H9 (cell line): ENCODE measurements at regions not wholly inside any gene's neighbourhood (a gene's known extent, or its start where the extent isn't known, plus 50 kb on each side); places are given as distances from the start of the nearest gene placed in this dataset.

Experiments used
- DNase-seq: peaks from one replicate; pipeline ENCODE4 v3.0.0-alpha.2; 2017
- H2AFZ ChIP-seq: one replicate; pipeline ENCODE4 v1.6.1; 2013; ENCODE audit warnings: mild to moderate bottlenecking, low read length, control low read depth, moderate library complexity
- H2AK5ac ChIP-seq: 2 replicates; pipeline ENCODE4 v1.6.1; 2013; ENCODE audit warnings: low read length, control low read depth, mixed read lengths; ENCODE audit not compliant: insufficient read length
- H2BK120ac ChIP-seq: one replicate; pipeline ENCODE4 v1.6.1; 2013; ENCODE audit warnings: low read depth, mild to moderate bottlenecking, low read length, control low read depth, inconsistent platforms; ENCODE audit not compliant: poor library complexity, severe bottlenecking
- H2BK12ac ChIP-seq: 2 replicates; pipeline ENCODE4 v1.6.1; 2013; ENCODE audit warnings: low read length, control low read depth, mixed read lengths, low read depth; ENCODE audit not compliant: insufficient read length
- H2BK15ac ChIP-seq: 2 replicates; pipeline ENCODE4 v1.6.1; 2013; ENCODE audit warnings: low read depth, low read length, control low read depth
- H2BK20ac ChIP-seq: one replicate; pipeline ENCODE4 v1.6.1; 2013; ENCODE audit warnings: low read depth, mild to moderate bottlenecking, low read length, control low read depth, inconsistent platforms; ENCODE audit not compliant: poor library complexity, severe bottlenecking
- H2BK5ac ChIP-seq: 2 replicates; pipeline ENCODE4 v1.6.1; 2013; ENCODE audit warnings: low read length, control low read depth, mixed read lengths; ENCODE audit not compliant: insufficient read length
- H3K14ac ChIP-seq: 2 replicates; pipeline ENCODE4 v1.6.1; 2013; ENCODE audit warnings: low read length, control low read depth; ENCODE audit not compliant: insufficient read depth
- H3K18ac ChIP-seq: 2 replicates; pipeline ENCODE4 v1.6.1; 2013; ENCODE audit warnings: low read depth, mild to moderate bottlenecking, mixed read lengths, low read length, control low read depth; ENCODE audit not compliant: insufficient read length
- H3K23ac ChIP-seq: 2 replicates; pipeline ENCODE4 v1.6.1; 2013; ENCODE audit warnings: low read length, control low read depth, mixed read lengths, low read depth; ENCODE audit not compliant: insufficient read length
- H3K23me2 ChIP-seq: 2 replicates; pipeline ENCODE4 v1.6.1; 2013; ENCODE audit warnings: low read depth, mild to moderate bottlenecking, mixed read lengths, low read length, control low read depth; ENCODE audit not compliant: insufficient read length, poor library complexity, severe bottlenecking
- H3K27ac ChIP-seq: 2 replicates; pipeline ENCODE4 v1.5.1; 2013; ENCODE audit warnings: low read length, control low read depth, mixed read lengths, low read depth; ENCODE audit not compliant: insufficient read length
- H3K27me3 ChIP-seq: 2 replicates; pipeline ENCODE4 v1.6.1; 2013; ENCODE audit warnings: low read length, control low read depth, inconsistent platforms; ENCODE audit not compliant: insufficient read depth
- H3K4ac ChIP-seq: 2 replicates; pipeline ENCODE4 v1.6.1; 2013; ENCODE audit warnings: low read depth, mild to moderate bottlenecking, control low read depth, inconsistent platforms, low read length, moderate library complexity
- H3K4me1 ChIP-seq: 2 replicates; pipeline ENCODE4 v1.6.1; 2013; ENCODE audit warnings: low read length, control low read depth, inconsistent platforms; ENCODE audit not compliant: insufficient read depth
- H3K4me2 ChIP-seq: 2 replicates; pipeline ENCODE4 v1.6.1; 2013; ENCODE audit warnings: low read length, control low read depth, mixed read lengths; ENCODE audit not compliant: insufficient read length, insufficient read depth
- H3K56ac ChIP-seq: 2 replicates; pipeline ENCODE4 v1.6.1; 2013; ENCODE audit warnings: low read depth, mild to moderate bottlenecking, mixed read lengths, low read length, control low read depth; ENCODE audit not compliant: insufficient read length
- H3K79me1 ChIP-seq: 2 replicates; pipeline ENCODE4 v1.6.1; 2013; ENCODE audit warnings: low read depth, mild to moderate bottlenecking, moderate library complexity, low read length, control low read depth, inconsistent platforms; ENCODE audit not compliant: insufficient read depth, poor library complexity, severe bottlenecking
- H3K79me2 ChIP-seq: 2 replicates; pipeline ENCODE4 v1.6.1; 2013; ENCODE audit warnings: low read length, control low read depth, inconsistent platforms; ENCODE audit not compliant: insufficient read depth
- H3K9ac ChIP-seq: 2 replicates; pipeline ENCODE4 v1.6.1; 2013; ENCODE audit warnings: low read length, control low read depth, mixed read lengths; ENCODE audit not compliant: insufficient read length; ENCODE audit errors: extremely low read depth
- H3K9me3 ChIP-seq: one replicate; pipeline ENCODE4 v1.6.1; 2013; ENCODE audit warnings: low read depth, low read length, inconsistent platforms; ENCODE audit not compliant: control insufficient read depth
- H3T11ph ChIP-seq: one replicate; pipeline ENCODE4 v1.6.1; 2013; ENCODE audit warnings: mild to moderate bottlenecking, low read length, control low read depth, inconsistent platforms
- H4K20me1 ChIP-seq: one replicate; pipeline ENCODE4 v1.6.1; 2013; ENCODE audit not compliant: control insufficient read depth, insufficient read length, insufficient read depth
- H4K5ac ChIP-seq: 2 replicates; pipeline ENCODE4 v1.6.1; 2013; ENCODE audit warnings: low read depth, mild to moderate bottlenecking, mixed read lengths, low read length, control low read depth; ENCODE audit not compliant: insufficient read length
- H4K8ac ChIP-seq: replicated peaks from 2 replicates; pipeline ENCODE4 v1.6.1; 2013; ENCODE audit warnings: low read length, control low read depth, mixed read lengths, low read depth; ENCODE audit not compliant: insufficient read length
- H4K91ac ChIP-seq: 2 replicates; pipeline ENCODE4 v1.6.1; 2013; ENCODE audit warnings: low read depth, mild to moderate bottlenecking, moderate library complexity, mixed read lengths, low read length, control low read depth; ENCODE audit not compliant: insufficient read length
- H3K27ac Mint-ChIP-seq, 3 experiments: 2 replicates in 2 of 3; 3 replicates in 1 of 3; pipeline ENCODE4 v1.8.0; 2020 to 2021; ENCODE audit warnings: mixed read lengths in 3 of 3, mild to moderate bottlenecking in 1 of 3, moderate library complexity in 1 of 3
- H3K27me3 Mint-ChIP-seq: 2 replicates; pipeline ENCODE4 v1.8.0; 2021; ENCODE audit warnings: low read depth, mild to moderate bottlenecking, moderate library complexity, mixed read lengths
- H3K36me3 Mint-ChIP-seq, 3 experiments: 2 replicates in 2 of 3; 3 replicates in 1 of 3; pipeline ENCODE4 v1.8.0; 2020 to 2021; ENCODE audit warnings: low read depth in 3 of 3, mixed read lengths in 3 of 3; ENCODE audit not compliant: insufficient read depth in 1 of 3
- H3K4me1 Mint-ChIP-seq, 2 experiments: 2 replicates each; pipeline ENCODE4 v1.8.0; 2020; ENCODE audit warnings: mixed read lengths in 2 of 2
- H3K4me3 Mint-ChIP-seq, 2 experiments: 2 replicates in 1 of 2; 3 replicates in 1 of 2; pipeline ENCODE4 v1.8.0; 2020 to 2021; ENCODE audit warnings: mild to moderate bottlenecking in 2 of 2, mixed read lengths in 2 of 2, moderate library complexity in 1 of 2
- H3K9me3 Mint-ChIP-seq, 2 experiments: 2 replicates in 1 of 2; 3 replicates in 1 of 2; pipeline ENCODE4 v1.8.0; 2020; ENCODE audit warnings: mild to moderate bottlenecking in 2 of 2, mixed read lengths in 2 of 2, moderate library complexity in 1 of 2
- CTCF ChIP-seq: fragments of 200-600 bp; sonication (generic); conservative IDR thresholded peaks from 3 replicates; pipeline ENCODE4 v1.8.0; 2021; ENCODE audit warnings: antibody characterized with exemption, mild to moderate bottlenecking
- WGBS: extraction: QIAGEN DNeasy Blood & Tissue Kit; methylation state at CpG from one replicate; pipeline ENCODE4 v1.1.7; 2013; ENCODE audit warnings: missing lambda C conversion rate, low lambda C conversion rate, mixed read lengths; ENCODE audit not compliant: insufficient read length; ENCODE audit errors: extremely low coverage; 5-methylcytosine and 5-hydroxymethylcytosine counted together

GRCh38 chr1:58402444-58402843 lies 144.1 kb downstream of the OMA1 start:
- Histone ChIP-seq H2BK120ac (no peak overlapping the region), H2BK5ac (no peak overlapping the region), H3K4me1 (peaks cover 6% of the 10 kb centered on the region), H4K20me1 (no peaks in the 10 kb centered on the region), H3K9ac (no peak overlapping the region), H3K9me3 (no peaks in the 10 kb centered on the region), H3K79me2 (no peaks in the 10 kb centered on the region), H3K27me3 (no peaks in the 10 kb centered on the region), H3K14ac (no peak overlapping the region), H4K8ac (no peak overlapping the region), H3K4ac (no peak overlapping the region), H3T11ph (no peak overlapping the region), H2BK15ac (no peak overlapping the region), H2BK12ac (no peak overlapping the region), H3K18ac (no peak overlapping the region), H3K23ac (no peak overlapping the region), H2AK5ac (no peak overlapping the region), H3K4me2 (no peak overlapping the region), H2BK20ac (no peak overlapping the region), H4K5ac (no peak overlapping the region), H3K23me2 (no peaks in the 10 kb centered on the region), H3K56ac (no peak overlapping the region), H3K27ac (no peak overlapping the region), H4K91ac (no peak overlapping the region), H3K79me1 (no peaks in the 10 kb centered on the region), H2AFZ (no peak overlapping the region)
- no peak for DNase-seq
- Mint-ChIP-seq H3K4me1 (peaks cover 18 to 25% of the 10 kb centered on the region in 2 experiments), H3K9me3 (no peaks in the 10 kb centered on the region), H3K4me3 (no peak overlapping the region), H3K36me3 (no peaks in the 10 kb centered on the region; a peak in 1 of 7 replicates), H3K27ac (no peak overlapping the region), H3K27me3 (no peaks in the 10 kb centered on the region; the same call in none of the 2 replicates)
- TF ChIP-seq CTCF: no peak
- WGBS: no CpG with 5 or more reads among the region's 6 CpGs
